ENCODE measurements at regions not wholly inside any gene's neighbourhood (a gene's known extent, or its start where the extent isn't known, plus 50 kb on each side); places are given as distances from the start of the nearest gene placed in this dataset.

DNA sequence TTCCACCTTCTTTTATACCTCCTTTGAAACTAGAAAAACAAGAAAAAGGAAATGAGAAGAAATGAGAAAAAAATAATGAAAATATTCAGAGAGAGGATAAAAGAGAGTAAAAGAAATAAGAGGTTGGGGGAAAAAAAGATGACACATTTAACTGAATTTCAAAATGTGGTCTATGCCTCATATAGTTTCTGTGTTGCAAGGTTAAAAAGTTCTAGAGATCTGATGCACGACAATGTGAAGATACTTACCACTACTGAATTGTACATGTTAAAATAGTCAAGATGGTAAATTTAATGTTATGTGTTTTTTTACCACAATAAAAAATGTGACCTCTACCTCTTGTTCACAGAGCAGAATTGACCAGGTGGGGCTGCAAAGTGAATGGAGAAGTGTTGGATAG is 314.8 kb upstream of the OR4E1 start:
- Histone ChIP-seq H2AFZ (ENCODE audit: insufficient read depth, low read depth, low read length, poor library complexity, severe bottlenecking) (no peak overlapping the region), H4K20me1 (ENCODE audit: insufficient read depth, low read length) (no peaks in the 10 kb centered on the region), H3K9me3 (replicated peaks in 1 of 2; ENCODE audit: control insufficient read depth in 1 of 2, insufficient read depth in 1 of 2, low read length in 2 of 2) (no peaks in the 10 kb centered on the region), H3K4me2 (replicated peaks; ENCODE audit: extremely low read depth, low read length, poor library complexity, severe bottlenecking) (no peak overlapping the region), H3K27me3 (ENCODE audit: control insufficient read depth in 2 of 2, insufficient read depth in 2 of 2, low read length in 2 of 2) (no peaks in the 10 kb centered on the region), H3K27ac (ENCODE audit: low read depth in 1 of 2, low read length in 2 of 2) (no peak overlapping the region), H3K79me2 (ENCODE audit: insufficient read depth, low read length) (no peaks in the 10 kb centered on the region), H3K4me1 (ENCODE audit: control insufficient read depth in 1 of 2, insufficient read depth in 2 of 2, low read length in 2 of 2) (no peaks in the 10 kb centered on the region), H3K9ac (ENCODE audit: insufficient read depth, low read length, poor library complexity, severe bottlenecking) (no peak overlapping the region), H3K36me3 (replicated peaks in 1 of 2; ENCODE audit: control insufficient read depth in 1 of 2, insufficient read depth in 2 of 2, low read length in 2 of 2) (no peaks in the 10 kb centered on the region), H3K4me3 (replicated peaks in 1 of 3; ENCODE audit: low read depth in 2 of 3, low read length in 3 of 3) (no peak overlapping the region)
- Mint-ChIP-seq H3K9me3 (no peaks in the 10 kb centered on the region), H3K4me1 (no peaks in the 10 kb centered on the region), H3K27ac (no peak overlapping the region), H3K4me3 (no peak overlapping the region), H3K36me3 (no peaks in the 10 kb centered on the region), H3K27me3 (ENCODE audit: low read depth in 3 of 3) (peaks cover 1 to 4% (median 2%) of the 10 kb centered on the region in 3 donors)
- TF ChIP-seq, protein P1, sequence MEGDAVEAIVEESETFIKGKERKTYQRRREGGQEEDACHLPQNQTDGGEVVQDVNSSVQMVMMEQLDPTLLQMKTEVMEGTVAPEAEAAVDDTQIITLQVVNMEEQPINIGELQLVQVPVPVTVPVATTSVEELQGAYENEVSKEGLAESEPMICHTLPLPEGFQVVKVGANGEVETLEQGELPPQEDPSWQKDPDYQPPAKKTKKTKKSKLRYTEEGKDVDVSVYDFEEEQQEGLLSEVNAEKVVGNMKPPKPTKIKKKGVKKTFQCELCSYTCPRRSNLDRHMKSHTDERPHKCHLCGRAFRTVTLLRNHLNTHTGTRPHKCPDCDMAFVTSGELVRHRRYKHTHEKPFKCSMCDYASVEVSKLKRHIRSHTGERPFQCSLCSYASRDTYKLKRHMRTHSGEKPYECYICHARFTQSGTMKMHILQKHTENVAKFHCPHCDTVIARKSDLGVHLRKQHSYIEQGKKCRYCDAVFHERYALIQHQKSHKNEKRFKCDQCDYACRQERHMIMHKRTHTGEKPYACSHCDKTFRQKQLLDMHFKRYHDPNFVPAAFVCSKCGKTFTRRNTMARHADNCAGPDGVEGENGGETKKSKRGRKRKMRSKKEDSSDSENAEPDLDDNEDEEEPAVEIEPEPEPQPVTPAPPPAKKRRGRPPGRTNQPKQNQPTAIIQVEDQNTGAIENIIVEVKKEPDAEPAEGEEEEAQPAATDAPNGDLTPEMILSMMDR (IDR thresholded peaks at IDR 0.05): no peak
- no peak for DNase-seq
- no CpG with 5 or more reads among the region's 1 CpG for WGBS (ENCODE audit: insufficient coverage)
- intact Hi-C loops (cut with micrococcal nuclease): no loop called here

DNA sequence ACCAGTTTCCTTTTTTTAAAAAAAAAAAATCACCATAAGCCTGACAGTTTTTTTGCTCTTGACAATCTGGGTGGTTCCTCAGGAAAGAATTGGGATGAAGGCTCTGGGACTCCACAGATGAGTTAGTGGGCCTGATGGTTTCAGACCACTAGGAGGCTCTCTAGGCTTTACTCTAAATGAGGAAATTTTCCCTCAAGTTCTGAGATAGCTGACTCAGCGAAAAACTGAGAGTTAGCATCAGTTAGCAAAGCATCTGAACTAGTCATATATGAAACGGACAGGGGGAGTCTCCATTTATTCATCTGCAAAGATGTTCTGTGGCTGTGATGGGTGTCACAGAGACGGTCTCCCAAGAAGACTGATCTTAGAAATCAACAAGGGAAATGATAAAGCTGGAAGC is 314.3 kb upstream of the OR4E1 start:
- no peaks in the 10 kb centered on the region for H3K9me3 Mint-ChIP-seq
- no peak overlapping the region for H3K27ac Mint-ChIP-seq
- H3K36me3 Mint-ChIP-seq: no peaks in the 10 kb centered on the region
- DNase-seq: peak in 2 of 3 donors; percentile 5 to 12
- H3K36me3 ChIP-seq (replicated peaks in 1 of 2; ENCODE audit: control insufficient read depth in 1 of 2, insufficient read depth in 2 of 2, low read length in 2 of 2): no peaks in the 10 kb centered on the region
- no peaks in the 10 kb centered on the region for H4K20me1 ChIP-seq (ENCODE audit: insufficient read depth, low read length)
- no peaks in the 10 kb centered on the region for H3K4me1 ChIP-seq (ENCODE audit: control insufficient read depth in 1 of 2, insufficient read depth in 2 of 2, low read length in 2 of 2)
- TF ChIP-seq, protein P1 (IDR thresholded peaks at IDR 0.05): peak; percentile 66
- no peak overlapping the region for H3K4me2 ChIP-seq (replicated peaks; ENCODE audit: extremely low read depth, low read length, poor library complexity, severe bottlenecking)
- H3K79me2 ChIP-seq (ENCODE audit: insufficient read depth, low read length): no peaks in the 10 kb centered on the region
- peaks cover 1 to 4% (median 2%) of the 10 kb centered on the region in 3 donors for H3K27me3 Mint-ChIP-seq (ENCODE audit: low read depth in 3 of 3)
- intact Hi-C loops (cut with micrococcal nuclease): no loop called here
- H3K9me3 ChIP-seq (replicated peaks in 1 of 2; ENCODE audit: control insufficient read depth in 1 of 2, insufficient read depth in 1 of 2, low read length in 2 of 2): no peaks in the 10 kb centered on the region
- H3K4me1 Mint-ChIP-seq: no peaks in the 10 kb centered on the region
- H2AFZ ChIP-seq (ENCODE audit: insufficient read depth, low read depth, low read length, poor library complexity, severe bottlenecking): no peak overlapping the region
- no peaks in the 10 kb centered on the region for H3K27me3 ChIP-seq (ENCODE audit: control insufficient read depth in 2 of 2, insufficient read depth in 2 of 2, low read length in 2 of 2)
- WGBS (ENCODE audit: insufficient coverage): no CpG with 5 or more reads among the region's 3 CpGs
- H3K27ac ChIP-seq (ENCODE audit: low read depth in 1 of 2, low read length in 2 of 2): no peak overlapping the region
- no peak overlapping the region for H3K9ac ChIP-seq (ENCODE audit: insufficient read depth, low read length, poor library complexity, severe bottlenecking)
- H3K4me3 Mint-ChIP-seq: no peak overlapping the region
- H3K4me3 ChIP-seq (replicated peaks in 1 of 3; ENCODE audit: low read depth in 2 of 3, low read length in 3 of 3): no peak overlapping the region

Data from CD14-positive monocyte (primary cell).